Liver (tissue), 8 donors: ENCODE measurements at regions not wholly inside any gene's neighbourhood (a gene's known extent, or its start where the extent isn't known, plus 50 kb on each side); places are given as distances from the start of the nearest gene placed in this dataset.

ENCODE experiments used
- DNase-seq: peaks from one replicate; pipeline ENCODE4 v3.0.0-alpha.2; 2017; ENCODE audit warnings: low spot score
- H3K27ac ChIP-seq, 2 donors: one replicate each; pipeline ENCODE4 v1.7.0; 2013; ENCODE audit warnings: inconsistent platforms in 2 of 2, low read length in 2 of 2, control low read depth in 1 of 2, low read depth in 1 of 2, mild to moderate bottlenecking in 1 of 2
- H3K27me3 ChIP-seq, 4 donors: one replicate each; pipeline versions ENCODE4 v1.6.1 to v1.7.0; 2013; ENCODE audit warnings: low read length in 3 of 4, inconsistent platforms in 1 of 4, mild to moderate bottlenecking in 1 of 4, moderate library complexity in 1 of 4; ENCODE audit not compliant: control insufficient read depth in 4 of 4, insufficient read depth in 4 of 4
- H3K36me3 ChIP-seq, 4 donors: one replicate each; pipeline versions ENCODE4 v1.6.1 to v1.7.0; 2013; ENCODE audit warnings: low read length in 3 of 4, mild to moderate bottlenecking in 3 of 4, low read depth in 1 of 4, moderate library complexity in 1 of 4; ENCODE audit not compliant: control insufficient read depth in 4 of 4, insufficient read depth in 3 of 4
- H3K4me1 ChIP-seq, 4 donors: one replicate each; pipeline versions ENCODE4 v1.6.1 to v1.7.0; 2013; ENCODE audit warnings: low read length in 3 of 4, mild to moderate bottlenecking in 3 of 4, moderate library complexity in 1 of 4; ENCODE audit not compliant: control insufficient read depth in 4 of 4, insufficient read depth in 4 of 4
- H3K4me3 ChIP-seq, 3 donors: one replicate each; pipeline versions ENCODE4 v1.6.1 to v1.7.0; 2013; ENCODE audit warnings: low read length in 3 of 3, control low read depth in 1 of 3, low read depth in 1 of 3, mild to moderate bottlenecking in 1 of 3
- H3K9ac ChIP-seq, 2 donors: one replicate each; pipeline ENCODE4 v1.7.0; 2013; ENCODE audit warnings: low read length in 2 of 2, mild to moderate bottlenecking in 2 of 2, moderate library complexity in 2 of 2, control low read depth in 1 of 2, low read depth in 1 of 2
- H3K9me3 ChIP-seq, 4 donors: one replicate each; pipeline versions ENCODE4 v1.6.1 to v1.7.0; 2013; ENCODE audit warnings: low read length in 3 of 4; ENCODE audit not compliant: control insufficient read depth in 4 of 4
- EGR1 ChIP-seq, 2 donors: IDR thresholded peaks; 2 replicates each; pipeline ENCODE4 v1.6.1; 2016 to 2018; ENCODE audit warnings: antibody characterized with exemption in 2 of 2, low read depth in 2 of 2
- FOXA1 ChIP-seq: IDR thresholded peaks from 2 replicates; pipeline ENCODE4 v1.6.1; 2016; ENCODE audit warnings: antibody characterized with exemption
- FOXA2 ChIP-seq: IDR thresholded peaks from 2 replicates; pipeline ENCODE4 v1.6.1; 2016; ENCODE audit warnings: antibody characterized with exemption
- GABPA ChIP-seq, 2 donors: IDR thresholded peaks in 1 of 2; conservative IDR thresholded peaks in 1 of 2; 2 replicates each; pipeline ENCODE4 v1.6.1; 2016; ENCODE audit warnings: antibody characterized with exemption in 2 of 2, mild to moderate bottlenecking in 1 of 2, moderate library complexity in 1 of 2
- HNF4A ChIP-seq, 2 donors: conservative IDR thresholded peaks; 2 replicates each; pipeline ENCODE4 v1.6.1; 2016; ENCODE audit warnings: antibody characterized with exemption in 2 of 2, mild to moderate bottlenecking in 2 of 2
- HNF4G ChIP-seq: IDR thresholded peaks from 2 replicates; pipeline ENCODE4 v1.6.1; 2016; ENCODE audit warnings: antibody characterized with exemption
- JUND ChIP-seq, 2 donors: IDR thresholded peaks; 2 replicates each; pipeline ENCODE4 v1.6.1; 2016; ENCODE audit warnings: antibody characterized with exemption in 2 of 2
- NR2F2 ChIP-seq: IDR thresholded peaks from 2 replicates; pipeline ENCODE4 v1.6.1; 2016; ENCODE audit warnings: antibody characterized with exemption
- RAD21 ChIP-seq, 2 donors: IDR thresholded peaks; 2 replicates each; pipeline ENCODE4 v1.6.1; 2016; ENCODE audit warnings: antibody characterized with exemption in 2 of 2, mild to moderate bottlenecking in 2 of 2
- RXRA ChIP-seq, 2 donors: IDR thresholded peaks; 2 replicates each; pipeline ENCODE4 v1.6.1; 2017 to 2018; ENCODE audit warnings: antibody characterized with exemption in 2 of 2, mild to moderate bottlenecking in 1 of 2
- TAF1 ChIP-seq: conservative IDR thresholded peaks from 2 replicates; pipeline ENCODE4 v1.6.1; 2016; ENCODE audit warnings: antibody characterized with exemption, mild to moderate bottlenecking
- YY1 ChIP-seq: IDR thresholded peaks from 2 replicates; pipeline ENCODE4 v1.6.1; 2016; ENCODE audit warnings: antibody characterized with exemption, mild to moderate bottlenecking
- WGBS: extraction: QIAGEN DNeasy Blood & Tissue Kit; methylation state at CpG from one replicate; pipeline ENCODE4 v1.1.7; 2013; 5-methylcytosine and 5-hydroxymethylcytosine counted together
- TF ChIP-seq, protein P1 (sequence below): IDR thresholded peaks from 2 replicates; pipeline ENCODE4 v1.6.1; 2016; ENCODE audit warnings: antibody characterized with exemption
- TF ChIP-seq, protein P2 (sequence below): IDR thresholded peaks from 2 replicates; pipeline ENCODE4 v1.6.1; 2016; ENCODE audit warnings: antibody characterized with exemption, mild to moderate bottlenecking
- TF ChIP-seq, protein P3 (sequence below): IDR thresholded peaks from 2 replicates; pipeline ENCODE4 v1.6.1; 2016; ENCODE audit warnings: antibody characterized with exemption
- TF ChIP-seq, protein P4 (sequence below): IDR thresholded peaks from 2 replicates; pipeline ENCODE4 v1.6.1; 2016; ENCODE audit warnings: antibody characterized with exemption
- TF ChIP-seq, protein P5 (sequence below): fragments of 150-350 bp; IDR thresholded peaks from 2 replicates; pipeline ENCODE4 v1.5.1; 2017; ENCODE audit warnings: improper control_type of control experiment, low read depth, low read length; ENCODE audit not compliant: missing input control
- donor health status: healthy.
- donor health status: healthy.
- donor health status: healthy.
- donor health status: healthy.
- donor health status: healthy.

DNA sequence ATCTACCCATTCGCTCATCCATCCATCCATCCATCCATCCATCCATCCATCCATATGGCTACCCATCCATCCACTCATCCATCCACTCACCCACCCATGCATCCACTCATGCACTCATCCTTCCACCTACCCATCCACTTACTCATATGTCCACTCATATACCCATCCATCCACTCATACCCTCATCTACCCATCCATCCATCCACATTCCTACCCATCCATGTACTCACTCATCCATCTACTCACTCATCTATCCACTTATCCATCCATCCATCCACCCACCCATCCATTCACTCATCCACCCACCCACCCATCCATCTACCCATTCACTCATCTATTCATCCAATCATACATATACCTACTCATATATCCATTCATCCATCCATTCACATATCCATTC, 112.0 kb downstream of the RBFOX3 start:
- Histone ChIP-seq H3K4me1 (no peaks in the 10 kb centered on the region), H3K27ac (no peak overlapping the region), H3K36me3 (no peaks in the 10 kb centered on the region), H3K9me3 (peaks cover 0 to 3% (median under 1%) of the 10 kb centered on the region in 4 donors), H3K4me3 (no peak overlapping the region), H3K27me3 (peaks cover 0 to 2% (median 0%) of the 10 kb centered on the region in 4 donors), H3K9ac (no peak overlapping the region)
- no peak for DNase-seq
- TF ChIP-seq HNF4G, result no peak
- TF ChIP-seq RAD21 (IDR thresholded peaks at IDR 0.05), result no peak
- TF ChIP-seq, protein P1, sequence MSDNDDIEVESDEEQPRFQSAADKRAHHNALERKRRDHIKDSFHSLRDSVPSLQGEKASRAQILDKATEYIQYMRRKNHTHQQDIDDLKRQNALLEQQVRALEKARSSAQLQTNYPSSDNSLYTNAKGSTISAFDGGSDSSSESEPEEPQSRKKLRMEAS, result no peak
- no peak for TF ChIP-seq JUND (IDR thresholded peaks at IDR 0.05)
- TF ChIP-seq, protein P2, sequence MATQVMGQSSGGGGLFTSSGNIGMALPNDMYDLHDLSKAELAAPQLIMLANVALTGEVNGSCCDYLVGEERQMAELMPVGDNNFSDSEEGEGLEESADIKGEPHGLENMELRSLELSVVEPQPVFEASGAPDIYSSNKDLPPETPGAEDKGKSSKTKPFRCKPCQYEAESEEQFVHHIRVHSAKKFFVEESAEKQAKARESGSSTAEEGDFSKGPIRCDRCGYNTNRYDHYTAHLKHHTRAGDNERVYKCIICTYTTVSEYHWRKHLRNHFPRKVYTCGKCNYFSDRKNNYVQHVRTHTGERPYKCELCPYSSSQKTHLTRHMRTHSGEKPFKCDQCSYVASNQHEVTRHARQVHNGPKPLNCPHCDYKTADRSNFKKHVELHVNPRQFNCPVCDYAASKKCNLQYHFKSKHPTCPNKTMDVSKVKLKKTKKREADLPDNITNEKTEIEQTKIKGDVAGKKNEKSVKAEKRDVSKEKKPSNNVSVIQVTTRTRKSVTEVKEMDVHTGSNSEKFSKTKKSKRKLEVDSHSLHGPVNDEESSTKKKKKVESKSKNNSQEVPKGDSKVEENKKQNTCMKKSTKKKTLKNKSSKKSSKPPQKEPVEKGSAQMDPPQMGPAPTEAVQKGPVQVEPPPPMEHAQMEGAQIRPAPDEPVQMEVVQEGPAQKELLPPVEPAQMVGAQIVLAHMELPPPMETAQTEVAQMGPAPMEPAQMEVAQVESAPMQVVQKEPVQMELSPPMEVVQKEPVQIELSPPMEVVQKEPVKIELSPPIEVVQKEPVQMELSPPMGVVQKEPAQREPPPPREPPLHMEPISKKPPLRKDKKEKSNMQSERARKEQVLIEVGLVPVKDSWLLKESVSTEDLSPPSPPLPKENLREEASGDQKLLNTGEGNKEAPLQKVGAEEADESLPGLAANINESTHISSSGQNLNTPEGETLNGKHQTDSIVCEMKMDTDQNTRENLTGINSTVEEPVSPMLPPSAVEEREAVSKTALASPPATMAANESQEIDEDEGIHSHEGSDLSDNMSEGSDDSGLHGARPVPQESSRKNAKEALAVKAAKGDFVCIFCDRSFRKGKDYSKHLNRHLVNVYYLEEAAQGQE, result no peak
- TF ChIP-seq TAF1, result no peak
- no peak for TF ChIP-seq FOXA2
- TF ChIP-seq GABPA (IDR thresholded peaks at IDR 0.05 in 1 of 2, conservative IDR thresholded peaks at IDR 0.05 in 1 of 2), result no peak
- TF ChIP-seq FOXA1, result no peak
- TF ChIP-seq, protein P3, sequence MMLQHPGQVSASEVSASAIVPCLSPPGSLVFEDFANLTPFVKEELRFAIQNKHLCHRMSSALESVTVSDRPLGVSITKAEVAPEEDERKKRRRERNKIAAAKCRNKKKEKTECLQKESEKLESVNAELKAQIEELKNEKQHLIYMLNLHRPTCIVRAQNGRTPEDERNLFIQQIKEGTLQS, result no peak
- TF ChIP-seq, protein P4, sequence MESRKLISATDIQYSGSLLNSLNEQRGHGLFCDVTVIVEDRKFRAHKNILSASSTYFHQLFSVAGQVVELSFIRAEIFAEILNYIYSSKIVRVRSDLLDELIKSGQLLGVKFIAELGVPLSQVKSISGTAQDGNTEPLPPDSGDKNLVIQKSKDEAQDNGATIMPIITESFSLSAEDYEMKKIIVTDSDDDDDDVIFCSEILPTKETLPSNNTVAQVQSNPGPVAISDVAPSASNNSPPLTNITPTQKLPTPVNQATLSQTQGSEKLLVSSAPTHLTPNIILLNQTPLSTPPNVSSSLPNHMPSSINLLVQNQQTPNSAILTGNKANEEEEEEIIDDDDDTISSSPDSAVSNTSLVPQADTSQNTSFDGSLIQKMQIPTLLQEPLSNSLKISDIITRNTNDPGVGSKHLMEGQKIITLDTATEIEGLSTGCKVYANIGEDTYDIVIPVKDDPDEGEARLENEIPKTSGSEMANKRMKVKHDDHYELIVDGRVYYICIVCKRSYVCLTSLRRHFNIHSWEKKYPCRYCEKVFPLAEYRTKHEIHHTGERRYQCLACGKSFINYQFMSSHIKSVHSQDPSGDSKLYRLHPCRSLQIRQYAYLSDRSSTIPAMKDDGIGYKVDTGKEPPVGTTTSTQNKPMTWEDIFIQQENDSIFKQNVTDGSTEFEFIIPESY, result no peak
- no peak for TF ChIP-seq NR2F2
- TF ChIP-seq YY1, result no peak
- TF ChIP-seq, protein P5, sequence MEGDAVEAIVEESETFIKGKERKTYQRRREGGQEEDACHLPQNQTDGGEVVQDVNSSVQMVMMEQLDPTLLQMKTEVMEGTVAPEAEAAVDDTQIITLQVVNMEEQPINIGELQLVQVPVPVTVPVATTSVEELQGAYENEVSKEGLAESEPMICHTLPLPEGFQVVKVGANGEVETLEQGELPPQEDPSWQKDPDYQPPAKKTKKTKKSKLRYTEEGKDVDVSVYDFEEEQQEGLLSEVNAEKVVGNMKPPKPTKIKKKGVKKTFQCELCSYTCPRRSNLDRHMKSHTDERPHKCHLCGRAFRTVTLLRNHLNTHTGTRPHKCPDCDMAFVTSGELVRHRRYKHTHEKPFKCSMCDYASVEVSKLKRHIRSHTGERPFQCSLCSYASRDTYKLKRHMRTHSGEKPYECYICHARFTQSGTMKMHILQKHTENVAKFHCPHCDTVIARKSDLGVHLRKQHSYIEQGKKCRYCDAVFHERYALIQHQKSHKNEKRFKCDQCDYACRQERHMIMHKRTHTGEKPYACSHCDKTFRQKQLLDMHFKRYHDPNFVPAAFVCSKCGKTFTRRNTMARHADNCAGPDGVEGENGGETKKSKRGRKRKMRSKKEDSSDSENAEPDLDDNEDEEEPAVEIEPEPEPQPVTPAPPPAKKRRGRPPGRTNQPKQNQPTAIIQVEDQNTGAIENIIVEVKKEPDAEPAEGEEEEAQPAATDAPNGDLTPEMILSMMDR, result no peak
- no peak for TF ChIP-seq HNF4A (conservative IDR thresholded peaks at IDR 0.05)
- no peak for TF ChIP-seq RXRA (IDR thresholded peaks at IDR 0.05)
- no peak for TF ChIP-seq EGR1 (IDR thresholded peaks at IDR 0.05; ENCODE audit: low read depth in 2 of 2)
- WGBS, result 0% methylated on average over 1 of the region's 1 CpG
